NCI-H2227 treated with DMSO at 0.1 percent for 48 hours (cell line): ENCODE measurements at regions not wholly inside any gene's neighbourhood (a gene's known extent, or its start where the extent isn't known, plus 50 kb on each side); places are given as distances from the start of the nearest gene placed in this dataset.
A peak's percentile ranks its signal among the peaks of the same experiment; 100 is the strongest.
"Not testable (repeated sequence)": the region's sequence is repeated elsewhere in the genome, so short reads cannot be mapped to it uniquely, and the experiment has no call there.

Source experiments
- DNase-seq: peaks from one replicate; lab custom pipeline; 2025; lab: John Stamatoyannopoulos, UW

GRCh38 chr6:9810727-9811126, 604.1 kb downstream of the TFAP2A start:
- DNase-seq = not testable (repeated sequence)

GRCh38 chr6:9810286-9810685, 604.6 kb downstream of the TFAP2A start:
- DNase-seq = no peak

DNA sequence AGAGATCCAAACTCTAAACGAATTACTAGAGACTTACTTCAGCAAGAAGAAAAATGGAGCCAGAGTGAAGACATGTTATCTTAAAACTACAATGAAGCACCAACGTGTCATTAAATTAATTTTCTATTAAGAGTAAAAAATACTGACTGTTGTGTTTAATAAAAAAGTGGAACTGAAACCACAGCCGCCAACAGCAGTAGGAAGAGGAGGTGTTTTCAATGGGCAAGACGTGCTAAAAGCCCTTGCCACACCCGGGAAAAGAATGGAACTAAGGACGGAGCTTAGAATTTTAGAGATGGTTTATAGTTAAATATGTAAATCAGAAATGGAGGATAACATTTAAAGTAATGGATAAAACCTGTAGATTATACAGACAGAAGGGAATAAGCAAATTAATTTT, 608.7 kb downstream of the TFAP2A start:
- no peak for DNase-seq

- no peak for DNase-seq
Measured at GRCh38 chr6:9801249-9801754, 613.6 kb downstream of the TFAP2A start.

GRCh38 chr6:9799582-9799981, 615.3 kb downstream of the TFAP2A start:
- DNase-seq = no peak

- DNase-seq = no peak
Measured at GRCh38 chr6:9796827-9797226, 618.0 kb downstream of the TFAP2A start.

GRCh38 chr6:9795880-9796279, 619.0 kb downstream of the TFAP2A start:
- DNase-seq = no peak

DNA sequence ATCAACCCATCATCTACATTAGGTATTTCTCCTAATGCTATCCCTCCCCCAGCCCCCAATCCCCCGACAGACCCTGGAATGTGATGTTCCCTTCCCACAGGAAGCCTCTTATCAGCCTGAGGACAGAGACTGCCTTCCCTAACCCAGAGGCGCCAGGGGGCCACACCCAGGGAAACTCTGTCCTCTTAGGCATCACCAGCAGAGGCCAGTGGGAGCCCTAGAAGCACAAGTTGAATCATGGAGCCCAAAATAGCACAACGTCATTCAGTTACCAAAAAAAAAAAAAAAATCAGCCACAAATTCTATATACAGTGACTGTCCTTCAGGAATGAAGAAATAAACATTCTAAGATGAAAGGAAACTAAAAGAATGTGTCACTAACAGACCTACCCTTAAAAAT, 625.7 kb downstream of the TFAP2A start:
- no peak for DNase-seq

GRCh38 chr6:9784786-9785185, 630.1 kb downstream of the TFAP2A start:
- no peak for DNase-seq

DNA sequence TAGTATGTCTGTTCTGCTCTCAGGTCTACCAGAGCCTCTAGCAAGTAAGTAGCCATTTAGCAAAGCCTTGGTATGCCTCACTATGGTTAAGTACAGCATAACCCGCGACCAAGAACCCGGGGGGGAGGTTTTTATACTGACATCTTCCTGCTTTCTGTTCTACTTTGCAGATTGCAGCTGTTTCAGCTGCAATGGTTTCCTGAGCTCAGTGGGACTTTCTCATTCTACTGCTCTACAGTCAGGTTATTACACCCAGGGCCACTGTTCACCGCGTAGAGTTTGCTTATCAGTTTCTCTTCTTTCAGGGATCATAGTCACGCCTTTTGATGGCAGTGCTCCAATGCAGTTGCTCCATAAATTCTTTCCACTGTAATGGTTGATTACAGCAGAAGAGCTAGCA, 631.3 kb downstream of the TFAP2A start:
- no peak for DNase-seq

DNA sequence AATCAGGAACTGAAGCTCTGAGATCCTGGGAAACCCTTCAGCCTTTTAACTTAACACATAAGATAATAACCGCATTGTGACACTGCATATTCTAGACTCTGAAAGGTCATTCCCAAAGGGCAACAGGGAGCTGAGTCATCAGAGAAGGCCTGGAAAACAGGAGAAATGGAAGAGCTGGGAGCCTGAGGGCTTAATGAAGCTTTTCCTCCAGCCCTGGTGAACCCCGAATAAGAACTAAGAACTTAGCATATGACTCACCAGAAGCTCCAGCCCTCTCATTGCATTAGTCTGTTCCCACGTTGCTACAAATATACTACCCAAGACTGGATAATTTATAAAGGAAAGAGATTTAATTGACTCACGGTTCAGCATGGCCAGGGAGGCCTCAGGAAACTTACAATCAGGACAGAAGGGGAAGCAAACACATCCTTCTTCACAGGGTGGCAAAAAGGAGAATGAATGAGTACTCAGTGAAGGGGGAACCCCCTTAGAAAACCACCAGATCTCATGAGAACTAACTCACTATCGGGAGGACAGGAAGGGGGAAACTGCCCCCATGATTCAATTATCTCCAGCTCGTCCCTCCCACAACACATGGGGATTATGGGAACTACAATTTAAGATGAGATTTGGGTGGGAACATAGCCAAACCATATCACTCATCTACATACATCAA, 648.5 kb downstream of the TFAP2A start:
- DNase-seq = no peak

DNA sequence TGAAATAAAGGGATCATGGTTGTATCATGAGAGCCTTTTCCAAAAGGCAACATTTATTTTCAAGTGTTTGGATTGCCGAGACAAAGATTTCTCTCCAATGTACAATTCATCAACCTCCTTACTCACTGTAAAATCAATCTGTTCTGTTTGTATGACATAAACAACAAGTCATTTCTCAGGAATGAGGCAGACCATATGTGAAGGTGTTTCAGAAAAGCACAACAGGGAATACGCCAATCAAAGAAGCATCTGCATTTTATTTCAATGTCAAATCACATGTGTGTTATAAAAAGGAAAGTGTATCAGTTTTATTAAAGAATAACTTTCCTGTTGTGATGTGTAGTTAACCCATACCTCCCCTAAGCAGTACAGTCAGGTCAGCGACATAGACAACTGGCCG, 653.7 kb downstream of the TFAP2A start:
- DNase-seq = no peak

DNA sequence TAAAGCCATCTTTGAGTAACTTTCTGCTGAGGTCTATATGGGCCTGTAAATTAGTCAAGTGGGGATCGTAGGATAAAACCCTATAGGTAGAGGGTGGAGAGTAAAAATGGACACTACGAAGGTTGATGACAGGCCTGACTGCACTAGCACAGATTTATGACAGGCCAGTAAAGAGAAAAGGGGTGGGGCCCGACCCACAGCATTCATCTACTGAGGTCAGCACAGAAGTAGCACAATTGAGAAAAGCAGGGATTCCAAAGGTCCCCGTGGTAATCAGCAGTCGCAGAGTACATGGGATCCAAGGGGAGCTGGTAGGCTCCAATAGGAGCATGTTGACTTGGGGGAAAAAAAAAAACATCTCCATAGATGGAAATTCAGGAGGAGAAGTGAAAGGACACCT, 660.4 kb downstream of the TFAP2A start:
- no peak for DNase-seq

GRCh38 chr6:9745966-9746365, 668.9 kb downstream of the TFAP2A start:
- DNase-seq = no peak

- DNase-seq = no peak
Measured at GRCh38 chr6:9745476-9745875, 669.4 kb downstream of the TFAP2A start.

- no peak for DNase-seq
Measured at GRCh38 chr6:9744119-9744518, 670.8 kb downstream of the TFAP2A start.

GRCh38 chr6:9732056-9732455, 682.8 kb downstream of the TFAP2A start:
- DNase-seq = peak; percentile 16

GRCh38 chr6:9725776-9726175, 689.1 kb downstream of the TFAP2A start:
- DNase-seq = not testable (repeated sequence)

GRCh38 chr6:9717568-9717967, 697.3 kb downstream of the TFAP2A start:
- peak; percentile 58 for DNase-seq

GRCh38 chr6:9711365-9711764, 703.5 kb downstream of the TFAP2A start:
- no peak for DNase-seq

- no peak for DNase-seq
Measured at GRCh38 chr6:9710574-9710973, 704.3 kb downstream of the TFAP2A start.

DNA sequence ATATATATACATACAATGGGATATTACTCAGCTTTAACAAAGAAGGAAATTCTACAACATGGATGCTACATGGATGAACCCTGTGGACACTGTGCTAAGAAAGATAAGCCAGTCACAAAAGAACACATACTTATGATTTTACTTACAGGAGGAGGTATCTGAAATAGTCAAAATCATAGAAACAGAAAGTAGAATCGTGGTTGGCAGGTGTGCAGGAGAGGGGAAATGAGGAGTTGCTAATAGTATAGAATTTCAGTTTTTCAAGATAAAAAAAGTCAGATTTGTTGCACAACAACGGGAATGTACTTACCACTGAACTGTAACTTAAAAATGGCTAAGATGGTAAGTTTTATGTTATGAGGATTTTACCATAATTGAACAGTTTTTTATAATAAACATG, 706.3 kb downstream of the TFAP2A start:
- DNase-seq = no peak

DNA sequence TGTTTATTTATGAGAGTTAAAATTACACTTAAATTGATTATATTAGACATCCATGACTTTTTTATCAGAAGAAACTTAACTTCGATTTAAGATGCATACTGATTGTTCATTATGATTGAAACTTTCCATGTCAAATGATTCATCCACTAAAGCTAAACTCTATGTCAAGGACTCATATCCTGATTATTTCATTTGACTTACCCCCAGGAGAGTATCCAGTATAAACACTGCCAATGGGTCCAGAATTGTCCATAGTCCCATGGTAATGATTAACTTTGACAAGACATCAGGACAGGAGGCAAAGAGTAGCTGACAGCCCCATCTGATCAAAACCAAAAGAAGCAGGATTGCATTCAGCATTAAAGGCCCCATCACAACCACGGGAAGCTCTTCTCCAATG, 709.9 kb downstream of the TFAP2A start:
- DNase-seq = no peak

DNA sequence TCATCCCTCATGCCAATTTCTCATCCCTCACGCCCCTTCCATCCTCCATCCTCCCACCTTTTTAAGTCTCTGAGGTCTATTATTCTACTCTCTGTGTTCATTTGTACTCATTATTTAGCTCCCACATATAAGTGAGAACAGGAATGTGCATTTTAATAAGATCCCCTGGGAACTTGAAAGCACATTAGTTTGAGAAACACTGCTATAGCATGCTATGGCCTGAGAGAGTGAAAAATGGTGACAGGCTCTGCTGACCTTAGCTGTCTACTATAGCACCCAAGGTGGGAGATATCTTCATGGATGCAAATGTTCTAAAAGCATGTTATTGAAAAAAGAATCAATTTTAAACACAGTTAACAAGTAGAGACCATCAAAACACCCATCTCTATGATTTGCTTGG, 712.0 kb downstream of the TFAP2A start:
- no peak for DNase-seq
